Panc1 (cell line): ENCODE measurements at regions not wholly inside any gene's neighbourhood (a gene's known extent, or its start where the extent isn't known, plus 50 kb on each side); places are given as distances from the start of the nearest gene placed in this dataset.

Experiments
- ATAC-seq: fragments of 200-7000 bp; cut with Tn5 transposase; 2 replicates; pipeline ENCODE4 v1.9.1; 2020; ENCODE audit warnings: mild to moderate bottlenecking, moderate library complexity
- BruUV-seq: library from RNA; stranded (reverse); fragments of 400-500 nt; replicated peaks from 2 replicates; lab custom pipeline; 2021; lab: Mats Ljungman, UMichigan
- CTCF ChIA-PET: fragments of 300-600 bp; sonication (Branson Sonifier 250); formaldehyde crosslinking; loops from one replicate; lab custom pipeline; 2022; ENCODE audit warnings: antibody characterized with exemption; lab: Charles Lee
- POLR2A ChIA-PET: fragments of 300-600 bp; sonication (Branson Sonifier 250); formaldehyde crosslinking; loops from one replicate; lab custom pipeline; 2022; ENCODE audit warnings: antibody characterized with exemption; lab: Charles Lee
- DNase-seq: peaks from one replicate; pipeline ENCODE4 v3.0.0-alpha.2; 2010; ENCODE audit warnings: low read depth, low spot score
- H3K27ac ChIP-seq: 2 replicates; pipeline ENCODE4 v1.5.1; 2011; ENCODE audit warnings: mild to moderate bottlenecking, low read length, inconsistent platforms
- H3K27me3 ChIP-seq: fragments of 200-500 bp; sonication (Bioruptor generic); 2 replicates; pipeline ENCODE4 v1.6.0; 2014; ENCODE audit warnings: low read length, inconsistent platforms; ENCODE audit not compliant: control insufficient read depth, insufficient read depth
- H3K36me3 ChIP-seq: fragments of 200-500 bp; sonication (Bioruptor generic); 2 replicates; pipeline ENCODE4 v1.5.1; 2014; ENCODE audit warnings: inconsistent platforms, mild to moderate bottlenecking, low read length, moderate library complexity; ENCODE audit not compliant: control insufficient read depth, insufficient read depth
- H3K4me1 ChIP-seq: 2 replicates; pipeline ENCODE4 v1.5.1; 2011; ENCODE audit warnings: inconsistent platforms, mild to moderate bottlenecking, low read length, moderate library complexity; ENCODE audit not compliant: control insufficient read depth, insufficient read depth
- H3K4me3 ChIP-seq, 2 experiments: 2 replicates each; pipeline ENCODE4 v1.5.1; 2011 to 2012; ENCODE audit warnings: low read depth in 2 of 2, low read length in 2 of 2, mild to moderate bottlenecking in 2 of 2, inconsistent platforms in 1 of 2, moderate library complexity in 1 of 2
- H3K9me3 ChIP-seq: fragments of 200-500 bp; sonication (Bioruptor generic); 2 replicates; pipeline ENCODE4 v1.5.1; 2014; ENCODE audit warnings: low read depth, mild to moderate bottlenecking, inconsistent platforms, low read length, moderate library complexity; ENCODE audit not compliant: control insufficient read depth, insufficient read depth
- CTCF ChIP-seq: fragments of 450-650 bp; IDR thresholded peaks from 2 replicates; pipeline ENCODE4 v1.5.1; 2017; ENCODE audit warnings: mild to moderate bottlenecking
- POLR2AphosphoS5 ChIP-seq: IDR thresholded peaks from 2 replicates; pipeline ENCODE4 v1.6.1; 2012; ENCODE audit warnings: mild to moderate bottlenecking, low read depth, low read length, moderate library complexity
- REST ChIP-seq, 2 experiments: IDR thresholded peaks; 2 replicates each; pipeline ENCODE4 v1.6.1; 2011 to 2012; ENCODE audit warnings: low read depth in 2 of 2, control low read depth in 1 of 2, low read length in 1 of 2, mild to moderate bottlenecking in 1 of 2, moderate library complexity in 1 of 2; ENCODE audit not compliant: insufficient read depth in 1 of 2
- SIN3A ChIP-seq: IDR thresholded peaks from 2 replicates; pipeline ENCODE4 v1.6.1; 2012; ENCODE audit warnings: low read depth, mild to moderate bottlenecking, low read length, moderate library complexity, borderline replicate concordance; ENCODE audit not compliant: insufficient read depth
- TCF7L2 ChIP-seq: IDR thresholded peaks from 2 replicates; pipeline ENCODE4 v1.6.1; 2011; ENCODE audit warnings: mild to moderate bottlenecking, low read depth, low read length, inconsistent platforms
- in situ Hi-C: cut with HindIII; loops from 2 replicates; pipeline ENCODE4 v1.10.0; 2016; ENCODE audit warnings: low sequenced_read_pairs, low pct_unique_long_range_greater_than_20kb
- intact Hi-C: fragments of 100-400 bp; cut with micrococcal nuclease; formaldehyde crosslinking; loops from one replicate; pipeline ENCODE4 v1.10.0; 2022; ENCODE audit not compliant: unreplicated experiment

GRCh38 chr14:97920201-97920600, 1123.0 kb downstream of the VRK1 start:
- Histone ChIP-seq H3K27ac (no peak overlapping the region), H3K36me3 (no peaks in the 10 kb centered on the region), H3K9me3 (no peaks in the 10 kb centered on the region), H3K4me3 (no peak overlapping the region), H3K4me1 (no peaks in the 10 kb centered on the region), H3K27me3 (no peaks in the 10 kb centered on the region)
- POLR2A ChIA-PET, result no interaction called here
- in situ Hi-C loops, result no loop called here
- intact Hi-C loops, result no loop called here
- no peak for TF ChIP-seq SIN3A
- no peak for TF ChIP-seq POLR2AphosphoS5
- no peak for TF ChIP-seq CTCF
- TF ChIP-seq TCF7L2, result no peak
- TF ChIP-seq REST (IDR thresholded peaks at IDR 0.05; ENCODE audit: insufficient read depth in 1 of 2, low read depth in 2 of 2, low read length in 1 of 2), result no peak
- CTCF ChIA-PET, result no interaction called here
- DNase-seq (no peak), ATAC-seq (no peak)
- no TSS peak for BruUV-seq

GRCh38 chr14:97921296-97921695, 1124.1 kb downstream of the VRK1 start:
- Histone ChIP-seq H3K9me3 (no peaks in the 10 kb centered on the region), H3K27ac (no peak overlapping the region), H3K36me3 (no peaks in the 10 kb centered on the region), H3K4me3 (no peak overlapping the region), H3K4me1 (no peaks in the 10 kb centered on the region), H3K27me3 (no peaks in the 10 kb centered on the region)
- ChIA-PET CTCF (no interaction called here), POLR2A (no interaction called here)
- intact Hi-C loops (no loop called here), in situ Hi-C loops (no loop called here)
- TF ChIP-seq SIN3A (no peak), TCF7L2 (no peak), POLR2AphosphoS5 (no peak), REST (IDR thresholded peaks at IDR 0.05; ENCODE audit: insufficient read depth in 1 of 2, low read depth in 2 of 2, low read length in 1 of 2) (no peak), CTCF (no peak)
- ATAC-seq, result no peak
- DNase-seq, result no peak
- BruUV-seq, result no TSS peak
